T-helper 2 cell treated with Interferon-gamma antibody and Interleukin-4, amounts not matched to agents 5 μg/mL and 100 μg/mL, for 36 hours (primary cell): ENCODE measurements at regions not wholly inside any gene's neighbourhood (a gene's known extent, or its start where the extent isn't known, plus 50 kb on each side); places are given as distances from the start of the nearest gene placed in this dataset.
"Not testable (repeated sequence)": the region's sequence is repeated elsewhere in the genome, so short reads cannot be mapped to it uniquely, and the experiment has no call there.

Experiments
- DNase-seq: peaks from one replicate; pipeline ENCODE4 v3.0.0; 2021; ENCODE audit warnings: low spot score
- H3K27ac Mint-ChIP-seq: one replicate; pipeline ENCODE4 v1.8.0; 2021; ENCODE audit warnings: mild to moderate bottlenecking, mixed read lengths
- H3K27me3 Mint-ChIP-seq: one replicate; pipeline ENCODE4 v1.8.0; 2021; ENCODE audit warnings: low read depth, mixed read lengths
- H3K36me3 Mint-ChIP-seq: one replicate; pipeline ENCODE4 v1.8.0; 2021; ENCODE audit warnings: low read depth, mixed read lengths
- H3K4me1 Mint-ChIP-seq: one replicate; pipeline ENCODE4 v1.8.0; 2021; ENCODE audit warnings: low read depth, mixed read lengths
- H3K4me3 Mint-ChIP-seq: one replicate; pipeline ENCODE4 v1.8.0; 2022; ENCODE audit warnings: mild to moderate bottlenecking, moderate library complexity, mixed read lengths
- H3K9me3 Mint-ChIP-seq: one replicate; pipeline ENCODE4 v1.8.0; 2021; ENCODE audit warnings: mixed read lengths

- Mint-ChIP-seq H3K27ac (no peak overlapping the region), H3K27me3 (no peaks in the 10 kb centered on the region), H3K4me3 (no peak overlapping the region), H3K4me1 (no peaks in the 10 kb centered on the region), H3K36me3 (no peaks in the 10 kb centered on the region), H3K9me3 (no peaks in the 10 kb centered on the region)
- DNase-seq, result no peak
Observed at GRCh38 chr7:19561121-19561805, 147.6 kb downstream of the POLR1F start.

- Mint-ChIP-seq H3K27ac (no peak overlapping the region), H3K36me3 (no peaks in the 10 kb centered on the region), H3K9me3 (peaks cover 4% of the 10 kb centered on the region), H3K4me1 (no peaks in the 10 kb centered on the region), H3K4me3 (no peak overlapping the region), H3K27me3 (no peaks in the 10 kb centered on the region)
- no peak for DNase-seq
Observed at GRCh38 chr7:19560111-19560883, 148.5 kb downstream of the POLR1F start.

- H3K27ac Mint-ChIP-seq, result no peak overlapping the region
- H3K36me3 Mint-ChIP-seq, result no peaks in the 10 kb centered on the region
- H3K27me3 Mint-ChIP-seq, result no peaks in the 10 kb centered on the region
- peaks cover 4% of the 10 kb centered on the region for H3K9me3 Mint-ChIP-seq
- H3K4me1 Mint-ChIP-seq, result no peaks in the 10 kb centered on the region
- DNase-seq, result no peak
- no peak overlapping the region for H3K4me3 Mint-ChIP-seq
Observed at GRCh38 chr7:19558527-19558926, 150.3 kb downstream of the POLR1F start.

- no peak overlapping the region for H3K27ac Mint-ChIP-seq
- H3K9me3 Mint-ChIP-seq, result peaks cover 4% of the 10 kb centered on the region
- H3K4me3 Mint-ChIP-seq, result no peak overlapping the region
- no peaks in the 10 kb centered on the region for H3K27me3 Mint-ChIP-seq
- peaks cover 1% of the 10 kb centered on the region for H3K4me1 Mint-ChIP-seq
- H3K36me3 Mint-ChIP-seq, result no peaks in the 10 kb centered on the region
- no peak for DNase-seq
Observed at GRCh38 chr7:19557726-19558465, 150.9 kb downstream of the POLR1F start.

- H3K27ac Mint-ChIP-seq, result no peak overlapping the region
- no peaks in the 10 kb centered on the region for H3K36me3 Mint-ChIP-seq
- H3K4me3 Mint-ChIP-seq, result no peak overlapping the region
- H3K9me3 Mint-ChIP-seq, result peaks cover 5% of the 10 kb centered on the region
- no peaks in the 10 kb centered on the region for H3K27me3 Mint-ChIP-seq
- H3K4me1 Mint-ChIP-seq, result peaks cover 9% of the 10 kb centered on the region
- no peak for DNase-seq
Observed at GRCh38 chr7:19554581-19554980, 154.3 kb downstream of the POLR1F start.

- H3K27ac Mint-ChIP-seq, result peak overlapping the region; percentile 45
- H3K27me3 Mint-ChIP-seq, result no peaks in the 10 kb centered on the region
- no peak for DNase-seq
- H3K9me3 Mint-ChIP-seq, result peaks cover 9% of the 10 kb centered on the region
- H3K4me1 Mint-ChIP-seq, result peaks cover 9% of the 10 kb centered on the region
- peaks cover 2% of the 10 kb centered on the region for H3K36me3 Mint-ChIP-seq
- H3K4me3 Mint-ChIP-seq, result peak overlapping the region; percentile 6
Observed at GRCh38 chr7:19552576-19552975, 156.3 kb downstream of the POLR1F start.

GRCh38 chr7:19549246-19549645, 159.6 kb downstream of the POLR1F start:
- H3K27ac Mint-ChIP-seq, H3K4me1 Mint-ChIP-seq, H3K27me3 Mint-ChIP-seq, H3K36me3 Mint-ChIP-seq, DNase-seq, H3K4me3 Mint-ChIP-seq: not testable (repeated sequence)
- peaks cover 18% of the 10 kb centered on the region for H3K9me3 Mint-ChIP-seq

- no peak overlapping the region for H3K4me3 Mint-ChIP-seq
- DNase-seq, result no peak
- no peaks in the 10 kb centered on the region for H3K27me3 Mint-ChIP-seq
- H3K9me3 Mint-ChIP-seq, result peaks cover 20% of the 10 kb centered on the region
- H3K4me1 Mint-ChIP-seq, result no peaks in the 10 kb centered on the region
- H3K36me3 Mint-ChIP-seq, result no peaks in the 10 kb centered on the region
- no peak overlapping the region for H3K27ac Mint-ChIP-seq
Observed at GRCh38 chr7:19537942-19538401, 170.9 kb downstream of the POLR1F start.

- H3K36me3 Mint-ChIP-seq, result no peaks in the 10 kb centered on the region
- no peaks in the 10 kb centered on the region for H3K4me1 Mint-ChIP-seq
- H3K27ac Mint-ChIP-seq, result no peak overlapping the region
- no peak overlapping the region for H3K4me3 Mint-ChIP-seq
- peaks cover 14% of the 10 kb centered on the region for H3K9me3 Mint-ChIP-seq
- DNase-seq, result no peak
- no peaks in the 10 kb centered on the region for H3K27me3 Mint-ChIP-seq
Observed at GRCh38 chr7:19533266-19533665, 175.6 kb downstream of the POLR1F start.

GRCh38 chr7:19530852-19531251, 178.0 kb downstream of the POLR1F start:
- Mint-ChIP-seq H3K4me3 (no peak overlapping the region), H3K9me3 (peaks cover 14% of the 10 kb centered on the region), H3K27me3 (no peaks in the 10 kb centered on the region), H3K36me3 (no peaks in the 10 kb centered on the region), H3K27ac (no peak overlapping the region), H3K4me1 (no peaks in the 10 kb centered on the region)
- DNase-seq, result no peak

GRCh38 chr7:19530261-19530660, 178.6 kb downstream of the POLR1F start:
- no peak overlapping the region for H3K4me3 Mint-ChIP-seq
- H3K27ac Mint-ChIP-seq, result no peak overlapping the region
- no peaks in the 10 kb centered on the region for H3K4me1 Mint-ChIP-seq
- no peak for DNase-seq
- peaks cover 14% of the 10 kb centered on the region for H3K9me3 Mint-ChIP-seq
- H3K36me3 Mint-ChIP-seq, result no peaks in the 10 kb centered on the region
- H3K27me3 Mint-ChIP-seq, result no peaks in the 10 kb centered on the region

GRCh38 chr7:19526639-19527038, 182.2 kb downstream of the POLR1F start:
- H3K27ac Mint-ChIP-seq, result no peak overlapping the region
- no peaks in the 10 kb centered on the region for H3K27me3 Mint-ChIP-seq
- no peaks in the 10 kb centered on the region for H3K36me3 Mint-ChIP-seq
- no peak overlapping the region for H3K4me3 Mint-ChIP-seq
- no peaks in the 10 kb centered on the region for H3K4me1 Mint-ChIP-seq
- no peak for DNase-seq
- H3K9me3 Mint-ChIP-seq, result peaks cover 2% of the 10 kb centered on the region

- Mint-ChIP-seq H3K36me3 (no peaks in the 10 kb centered on the region), H3K4me1 (no peaks in the 10 kb centered on the region), H3K27me3 (no peaks in the 10 kb centered on the region), H3K4me3 (no peak overlapping the region), H3K9me3 (peaks cover 3% of the 10 kb centered on the region), H3K27ac (no peak overlapping the region)
- no peak for DNase-seq
Observed at GRCh38 chr7:19522486-19522885, 186.4 kb downstream of the POLR1F start.

- Mint-ChIP-seq H3K27ac (no peak overlapping the region), H3K9me3 (peaks cover 3% of the 10 kb centered on the region), H3K4me1 (no peaks in the 10 kb centered on the region), H3K36me3 (no peaks in the 10 kb centered on the region), H3K4me3 (no peak overlapping the region), H3K27me3 (no peaks in the 10 kb centered on the region)
- no peak for DNase-seq
Observed at GRCh38 chr7:19520392-19520791, 188.4 kb downstream of the POLR1F start.
